Islet of Langerhans (tissue), 1 donor: ENCODE measurements at regions not wholly inside any gene's neighbourhood (a gene's known extent, or its start where the extent isn't known, plus 50 kb on each side); places are given as distances from the start of the nearest gene placed in this dataset.
"Not testable (repeated sequence)": the region's sequence is repeated elsewhere in the genome, so short reads cannot be mapped to it uniquely, and the experiment has no call there.

Experiments
- FAIRE-seq: peaks from one replicate; lab custom pipeline; 2011; peaks lifted over from hg19 to GRCh38; lab: Jason Lieb, UNC

DNA sequence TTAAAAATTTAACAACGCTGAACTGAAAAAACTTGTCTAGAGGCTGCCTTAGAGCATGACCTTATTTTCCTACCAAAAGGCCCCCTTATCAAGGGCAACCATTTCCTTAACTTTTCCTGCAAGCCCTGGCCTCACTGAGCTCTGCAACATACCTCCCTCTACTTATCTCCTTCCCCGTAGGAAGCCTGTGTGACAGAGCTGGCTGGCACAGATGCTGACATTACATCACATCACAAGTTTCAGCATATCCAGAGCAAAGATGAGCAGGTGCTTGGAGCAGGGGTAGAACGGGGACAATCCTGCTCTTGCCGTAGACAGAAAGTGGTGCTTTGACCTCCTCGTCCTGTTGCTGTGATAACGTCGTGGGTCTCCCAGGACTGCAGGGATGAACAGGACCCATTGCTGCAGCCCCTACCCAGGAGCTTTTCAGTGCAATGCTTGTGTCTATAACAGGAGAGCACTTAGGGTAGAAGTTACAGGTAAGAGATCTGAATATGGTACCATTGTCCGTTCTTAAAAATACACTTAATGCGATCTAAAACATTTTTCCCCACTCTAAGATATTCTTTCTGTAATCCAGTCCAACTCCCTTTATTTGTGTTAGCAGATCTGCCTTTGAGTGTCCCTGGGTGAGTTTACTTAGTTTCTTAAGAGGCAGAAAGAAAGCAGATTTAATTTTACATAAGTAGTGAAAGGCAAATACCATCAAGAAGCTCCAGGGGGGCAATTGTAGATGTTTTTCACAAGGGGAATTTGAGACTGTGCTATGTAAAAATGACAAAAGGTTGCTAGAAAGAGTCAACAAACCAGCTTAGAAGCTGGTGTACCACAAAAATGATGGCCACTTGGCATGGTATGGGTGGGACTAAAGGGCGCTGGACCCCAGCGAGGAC, 101.9 kb upstream of the EFNA5 start:
- FAIRE-seq, result no peak

- FAIRE-seq, result no peak
These were observed 101.2 kb upstream of the EFNA5 start for GRCh38 chr5:107771926-107772325.

DNA sequence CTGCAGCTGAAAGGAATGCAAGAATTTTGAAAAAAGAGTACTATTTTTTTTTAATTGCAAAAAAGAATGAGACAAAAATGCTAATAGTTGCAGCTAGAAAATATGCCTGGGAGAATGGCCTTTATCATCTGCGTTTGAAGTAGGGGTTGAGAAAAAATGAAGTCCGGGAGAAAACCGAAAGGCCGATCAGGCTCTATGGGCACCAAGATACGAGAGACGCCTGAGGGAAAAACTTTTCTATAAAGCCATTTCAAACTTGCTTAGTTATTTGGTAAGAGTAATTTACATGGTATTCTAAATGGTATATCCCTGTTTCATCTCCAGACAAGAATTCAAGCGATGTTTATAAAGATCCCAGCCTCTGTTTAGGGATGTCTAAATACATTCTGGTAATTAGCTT, 99.3 kb upstream of the EFNA5 start:
- no peak for FAIRE-seq

DNA sequence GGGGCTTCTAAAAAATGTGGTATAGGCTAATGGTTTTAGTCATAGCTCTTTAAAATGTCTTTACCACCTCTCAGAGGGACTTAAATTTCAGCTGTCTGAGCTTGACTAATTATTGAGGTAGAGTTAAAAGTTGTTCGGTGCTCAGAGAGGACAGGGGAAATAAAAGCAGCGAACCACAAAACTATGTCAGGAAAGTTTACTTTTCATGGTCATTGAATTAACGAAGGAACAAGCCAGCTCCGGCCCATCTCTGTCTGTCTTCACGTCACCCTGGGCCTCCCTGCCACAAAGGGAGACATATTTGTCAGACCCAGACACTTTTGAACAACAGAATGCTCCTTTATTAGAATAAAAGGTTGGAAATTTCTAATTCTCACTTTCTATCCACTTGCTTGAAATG, 98.8 kb upstream of the EFNA5 start:
- no peak for FAIRE-seq

DNA sequence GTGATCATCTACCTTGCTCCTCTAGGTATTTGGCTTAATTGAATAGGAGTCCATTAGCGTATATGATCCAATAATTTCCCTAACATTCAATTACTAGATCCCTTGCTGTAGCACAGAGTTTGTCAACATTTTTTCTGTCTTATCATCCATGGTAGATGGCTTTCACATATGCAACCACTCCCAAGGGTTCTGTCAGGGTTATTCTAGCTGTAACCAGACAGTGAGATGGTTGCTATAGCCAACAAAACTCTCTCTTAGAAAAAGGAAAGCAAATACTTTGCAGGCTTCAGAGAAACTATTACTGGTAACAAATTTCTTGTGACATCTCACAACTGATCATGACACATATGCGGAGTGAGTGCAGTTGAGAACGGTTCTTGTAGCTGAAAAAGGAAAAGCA, 96.2 kb upstream of the EFNA5 start:
- FAIRE-seq, result no peak

- FAIRE-seq, result no peak
These were observed 95.7 kb upstream of the EFNA5 start for GRCh38 chr5:107766439-107766838.

DNA sequence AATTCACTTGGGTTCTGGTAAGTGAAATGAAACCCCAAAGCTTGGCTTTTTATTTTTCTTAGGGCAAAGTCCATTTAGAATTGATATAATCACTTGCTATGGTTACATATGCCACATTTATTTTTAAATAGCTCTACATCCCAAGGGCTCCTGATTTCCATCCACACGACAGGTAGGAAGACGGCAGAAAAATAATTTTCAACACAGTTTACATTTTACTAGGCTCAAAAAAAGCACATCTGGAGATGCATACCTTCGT, 95.0 kb upstream of the EFNA5 start:
- no peak for FAIRE-seq

DNA sequence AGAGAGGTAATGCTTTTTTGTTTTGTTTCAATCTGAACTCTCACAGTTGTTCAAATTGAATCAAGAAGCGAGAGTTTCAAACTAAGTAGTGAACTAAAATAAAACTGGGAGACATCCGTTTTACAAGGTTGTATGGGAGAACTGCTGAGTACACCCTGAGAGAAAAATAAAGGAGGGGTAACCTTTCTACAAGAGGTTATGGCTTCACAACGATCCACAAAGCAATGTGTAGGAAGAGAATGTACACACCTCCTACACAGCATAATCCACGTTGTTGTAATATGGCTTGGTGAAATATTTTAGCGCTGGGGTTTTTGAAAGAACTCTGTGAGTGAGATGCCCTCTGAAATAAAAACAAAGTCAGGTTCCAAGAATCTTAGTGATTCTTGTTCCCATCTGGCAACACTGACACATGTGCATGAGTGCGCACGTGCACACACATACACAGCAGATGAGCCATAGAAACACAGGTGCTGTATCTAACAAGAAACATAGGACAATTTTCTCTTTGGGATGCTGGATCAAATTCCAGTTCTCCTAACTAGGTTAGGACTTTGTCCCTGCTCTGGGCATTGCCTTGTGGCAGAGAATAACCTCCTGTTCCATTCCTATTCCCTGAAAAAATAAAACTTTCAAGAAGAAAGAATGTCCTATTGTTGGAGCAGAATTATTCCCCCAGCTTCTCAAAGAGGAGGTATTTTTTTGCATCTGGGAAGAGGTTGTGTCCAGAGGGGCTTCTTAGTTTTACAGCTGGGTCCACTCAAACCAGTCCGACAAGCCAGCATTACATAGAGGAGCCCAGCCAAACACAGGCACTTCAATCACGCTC, 94.5 kb upstream of the EFNA5 start:
- no peak for FAIRE-seq

DNA sequence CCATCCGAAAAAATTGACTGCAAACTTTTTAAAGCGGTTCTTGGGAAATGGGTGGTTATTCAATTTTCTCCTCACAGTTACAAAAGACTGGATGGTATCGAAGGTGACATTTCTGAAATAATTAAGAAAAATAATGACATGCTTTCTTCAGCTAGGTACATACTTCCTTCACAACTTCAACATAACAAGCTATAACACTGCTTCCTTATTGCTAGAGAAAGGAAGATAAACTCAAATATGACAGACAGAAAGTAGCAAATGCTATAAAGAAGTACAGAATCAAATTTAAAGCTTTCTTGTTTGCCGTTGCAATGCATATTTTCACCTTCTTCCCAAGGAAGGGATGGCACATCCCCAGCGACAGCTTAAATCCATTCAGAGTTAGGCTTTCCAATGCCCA, 93.5 kb upstream of the EFNA5 start:
- no peak for FAIRE-seq

DNA sequence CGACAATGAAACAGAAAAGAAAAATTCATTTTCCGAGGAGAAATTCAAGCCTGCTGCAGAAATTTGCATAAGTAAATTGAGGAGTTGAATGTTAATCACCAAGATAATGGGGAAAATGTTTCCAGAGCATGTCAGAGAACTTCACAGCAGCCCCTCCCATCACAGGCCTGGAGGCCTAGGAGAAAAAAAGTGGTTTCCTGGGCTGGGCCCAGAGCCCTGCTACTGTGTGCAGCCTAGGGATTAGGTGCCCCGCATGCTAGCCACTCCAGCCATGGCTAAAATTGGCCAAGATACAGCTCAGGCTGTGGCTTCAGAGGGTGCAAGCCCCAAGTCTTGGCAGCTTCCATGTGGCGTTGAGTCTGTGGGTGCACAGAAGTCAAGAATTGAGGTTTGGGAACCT, 82.7 kb upstream of the EFNA5 start:
- FAIRE-seq, result no peak

GRCh38 chr5:107744418-107745330, 73.9 kb upstream of the EFNA5 start:
- FAIRE-seq, result no peak

GRCh38 chr5:107743373-107744000, 72.8 kb upstream of the EFNA5 start:
- no peak for FAIRE-seq

GRCh38 chr5:107739661-107740060, 68.9 kb upstream of the EFNA5 start:
- no peak for FAIRE-seq

GRCh38 chr5:107736638-107737037, 65.9 kb upstream of the EFNA5 start:
- FAIRE-seq, result no peak

DNA sequence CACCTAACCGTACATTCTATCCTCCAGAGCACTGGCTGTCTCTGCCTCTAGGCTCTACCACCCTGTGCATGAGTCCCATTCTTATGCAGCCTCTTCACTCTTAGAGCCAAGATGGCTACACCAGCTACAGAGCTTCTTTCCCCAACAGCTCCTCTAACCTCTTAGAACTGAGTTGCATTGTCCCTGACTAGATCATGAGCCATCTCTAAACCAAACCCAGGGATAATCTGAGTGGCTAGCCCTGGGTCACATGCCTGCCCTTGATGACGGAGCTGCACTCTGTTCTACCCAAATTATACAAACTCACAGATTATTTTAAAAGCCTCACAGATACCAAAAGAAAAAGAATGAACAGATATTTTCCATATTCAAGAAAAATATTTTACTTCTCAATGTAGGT, 65.4 kb upstream of the EFNA5 start:
- FAIRE-seq, result not testable (repeated sequence)

- FAIRE-seq, result no peak
These were observed 64.8 kb upstream of the EFNA5 start for GRCh38 chr5:107735558-107735957.

- FAIRE-seq, result no peak
These were observed 56.2 kb upstream of the EFNA5 start for GRCh38 chr5:107726896-107727295.

- no peak for FAIRE-seq
These were observed 53.9 kb upstream of the EFNA5 start for GRCh38 chr5:107724642-107725041.

DNA sequence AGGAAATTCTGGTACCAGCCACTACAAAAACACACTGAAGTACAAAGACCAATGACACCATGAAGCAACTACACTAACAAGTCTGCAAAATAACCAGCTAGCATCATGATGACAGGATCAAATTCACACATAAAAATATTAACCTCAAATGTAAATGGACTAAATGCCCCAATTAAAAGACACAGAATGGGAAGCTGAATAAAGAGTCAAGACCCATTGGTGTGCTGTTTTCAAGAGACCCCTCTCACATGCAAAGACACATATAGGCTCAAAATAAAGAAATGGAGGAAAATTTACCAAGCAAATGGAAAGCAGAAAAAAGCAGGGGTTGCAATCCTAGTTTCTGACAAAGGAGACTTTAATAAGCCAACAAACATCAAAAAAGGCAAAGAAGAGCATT, 50.5 kb upstream of the EFNA5 start:
- FAIRE-seq, result not testable (repeated sequence)
